HG02840 (cell line): ENCODE measurements at regions not wholly inside any gene's neighbourhood (a gene's known extent, or its start where the extent isn't known, plus 50 kb on each side); places are given as distances from the start of the nearest gene placed in this dataset.

Experiments
- ATAC-seq: cut with Tn5 transposase; IDR thresholded peaks from one replicate; pipeline ENCODE4 v1.9.1; 2021; ENCODE audit warnings: mild to moderate bottlenecking, moderate library complexity, moderate number of reproducible peaks; ENCODE audit not compliant: unreplicated experiment, low FRiP score

GRCh38 chr4:123304151-123304964 is 92.2 kb upstream of the SPRY1 start:
- no peak for ATAC-seq

GRCh38 chr4:123305736-123306135 is 90.9 kb upstream of the SPRY1 start:
- no peak for ATAC-seq

GRCh38 chr4:123306769-123307168 is 89.8 kb upstream of the SPRY1 start:
- ATAC-seq: no peak

DNA sequence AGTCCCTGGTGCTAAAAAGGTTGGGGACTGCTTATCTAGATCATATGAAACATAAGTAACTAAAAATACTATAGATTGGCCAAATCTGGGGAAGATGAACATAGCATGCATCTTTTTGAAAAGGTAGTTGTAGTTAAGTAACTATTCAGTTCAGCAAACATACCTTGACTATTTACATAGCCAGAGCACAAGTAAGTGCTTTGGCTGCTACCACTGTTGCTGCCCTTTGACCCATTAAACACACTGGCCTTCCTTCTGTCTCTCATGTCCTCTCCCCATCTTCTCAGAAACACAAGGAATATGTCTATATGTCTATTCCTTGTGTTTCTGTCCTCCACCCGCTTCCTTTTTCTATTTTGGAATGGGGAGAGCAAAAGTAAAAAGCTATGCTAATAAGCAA is 87.9 kb upstream of the SPRY1 start:
- no peak for ATAC-seq

- ATAC-seq: no peak
These were observed 84.5 kb upstream of the SPRY1 start for GRCh38 chr4:123312116-123312515.

DNA sequence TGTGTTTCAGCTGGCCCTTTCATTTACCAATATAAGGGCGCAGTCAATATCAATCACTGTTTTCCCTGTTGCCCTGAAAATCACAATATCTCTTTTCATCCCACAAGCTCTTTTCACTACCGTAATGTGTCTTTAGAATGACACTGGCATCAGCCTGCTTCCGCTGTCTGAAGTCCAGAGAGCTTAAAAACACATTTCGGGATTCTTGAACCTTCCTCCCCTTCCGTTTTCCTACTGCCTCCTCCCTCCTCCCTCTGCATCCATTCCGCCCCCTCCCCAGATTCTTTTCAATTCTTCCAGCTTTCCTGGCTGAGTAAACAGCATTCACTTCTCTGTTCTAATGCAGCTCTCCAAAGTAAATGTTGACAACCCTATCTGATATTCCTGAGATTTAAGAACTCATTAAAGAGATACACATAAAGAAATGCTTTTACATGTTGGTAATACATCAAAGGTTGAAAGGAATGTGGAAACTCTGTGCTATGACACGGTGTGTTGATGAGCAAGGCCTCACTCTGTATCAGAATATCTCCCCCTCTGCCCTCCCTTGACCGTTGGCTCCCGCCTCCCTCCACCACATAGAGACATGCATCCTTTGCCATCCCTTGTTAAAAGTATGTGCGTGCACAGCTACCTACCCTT is 83.5 kb upstream of the SPRY1 start:
- ATAC-seq: no peak

GRCh38 chr4:123315617-123316016 is 81.0 kb upstream of the SPRY1 start:
- ATAC-seq: no peak

DNA sequence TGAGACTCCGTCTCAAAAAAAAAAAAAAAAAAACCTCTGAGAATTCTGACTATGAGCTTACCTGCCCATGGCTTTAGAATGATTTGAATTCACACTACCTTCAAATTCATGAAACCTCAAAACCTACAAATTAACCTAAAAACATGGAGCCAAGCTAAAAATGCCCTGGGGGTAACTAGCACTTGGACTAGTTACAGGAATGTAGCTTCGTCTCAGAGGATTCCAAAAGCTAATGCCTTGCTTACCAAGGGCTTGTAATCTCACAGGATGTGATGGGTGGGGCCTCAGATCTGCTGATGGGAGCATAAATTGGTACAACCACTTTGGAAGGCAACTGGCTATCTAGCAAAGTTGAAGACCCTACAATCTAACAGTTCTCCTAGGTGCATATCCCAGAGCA is 79.4 kb upstream of the SPRY1 start:
- ATAC-seq: no peak

- ATAC-seq: no peak
These were observed 77.0 kb upstream of the SPRY1 start for GRCh38 chr4:123319639-123320038.

- ATAC-seq: no peak
These were observed 72.6 kb upstream of the SPRY1 start for GRCh38 chr4:123323998-123324397.

DNA sequence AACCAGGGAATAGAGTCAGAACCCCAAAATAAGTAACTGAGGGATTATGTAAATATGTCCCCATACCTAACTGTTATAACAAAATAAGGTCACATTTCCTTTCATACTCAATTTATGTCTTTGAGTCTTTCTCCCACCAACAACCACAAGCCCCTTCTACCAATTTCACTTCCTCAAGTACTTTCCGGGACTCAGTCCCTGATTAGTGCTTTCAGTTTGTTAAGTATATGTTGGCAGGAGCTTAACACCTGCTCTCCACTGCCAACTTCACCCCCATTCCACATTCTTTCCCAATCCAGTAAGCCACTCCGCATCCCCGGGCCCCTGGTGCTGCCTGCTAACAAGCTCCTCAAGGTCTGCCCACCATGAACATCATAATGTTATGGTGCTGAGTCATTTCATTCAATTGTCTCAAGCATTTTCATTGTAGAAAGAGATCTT is 71.3 kb upstream of the SPRY1 start:
- ATAC-seq: peak; percentile 98

DNA sequence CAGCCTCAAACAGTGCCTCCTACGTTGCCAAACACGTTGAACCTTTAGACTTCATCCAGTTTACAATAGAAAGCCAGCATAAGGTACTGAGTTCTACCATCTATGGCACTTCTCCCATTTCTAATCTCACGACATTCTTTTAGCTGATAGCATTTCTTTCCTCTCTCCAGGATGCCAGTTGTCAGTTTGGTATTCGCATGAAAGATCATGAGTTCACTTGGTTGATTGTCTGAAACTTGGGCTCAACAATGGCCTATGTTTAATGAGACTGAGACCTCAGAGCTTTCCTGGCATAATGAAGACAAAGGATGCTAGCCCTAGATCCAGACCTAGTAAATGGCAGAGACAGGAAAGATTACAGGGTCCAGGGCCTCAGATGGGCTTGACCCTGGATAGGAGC is 69.2 kb upstream of the SPRY1 start:
- no peak for ATAC-seq

DNA sequence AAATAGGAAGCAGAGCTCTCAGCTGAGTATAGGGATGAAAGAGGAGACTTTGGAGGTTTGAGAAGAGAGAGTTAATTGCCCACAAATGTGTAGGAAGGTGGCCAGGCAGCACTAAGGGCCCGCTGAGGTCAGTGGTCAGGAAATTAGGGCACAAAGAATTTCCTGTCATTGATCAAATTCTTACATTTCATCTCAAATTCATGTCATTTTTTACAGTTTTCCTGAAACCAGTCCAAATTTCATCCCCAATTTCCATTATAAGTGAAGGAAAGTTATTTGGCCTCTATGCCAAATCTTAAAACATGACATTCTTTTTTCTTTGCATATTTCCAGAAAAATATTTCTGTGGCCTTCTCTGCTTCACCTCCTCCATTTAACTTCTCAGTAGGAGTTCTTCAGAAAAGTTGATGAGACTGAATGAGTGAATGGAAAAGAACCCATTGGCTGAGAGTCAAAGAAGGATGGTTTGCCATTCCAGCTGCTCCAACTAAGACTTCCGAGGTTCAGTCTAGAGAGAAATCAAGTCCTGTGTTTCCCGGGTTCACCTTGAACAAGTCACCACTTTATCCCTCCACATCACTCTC is 68.7 kb upstream of the SPRY1 start:
- ATAC-seq: no peak

- ATAC-seq: no peak
These were observed 57.9 kb upstream of the SPRY1 start for GRCh38 chr4:123338715-123339114.

DNA sequence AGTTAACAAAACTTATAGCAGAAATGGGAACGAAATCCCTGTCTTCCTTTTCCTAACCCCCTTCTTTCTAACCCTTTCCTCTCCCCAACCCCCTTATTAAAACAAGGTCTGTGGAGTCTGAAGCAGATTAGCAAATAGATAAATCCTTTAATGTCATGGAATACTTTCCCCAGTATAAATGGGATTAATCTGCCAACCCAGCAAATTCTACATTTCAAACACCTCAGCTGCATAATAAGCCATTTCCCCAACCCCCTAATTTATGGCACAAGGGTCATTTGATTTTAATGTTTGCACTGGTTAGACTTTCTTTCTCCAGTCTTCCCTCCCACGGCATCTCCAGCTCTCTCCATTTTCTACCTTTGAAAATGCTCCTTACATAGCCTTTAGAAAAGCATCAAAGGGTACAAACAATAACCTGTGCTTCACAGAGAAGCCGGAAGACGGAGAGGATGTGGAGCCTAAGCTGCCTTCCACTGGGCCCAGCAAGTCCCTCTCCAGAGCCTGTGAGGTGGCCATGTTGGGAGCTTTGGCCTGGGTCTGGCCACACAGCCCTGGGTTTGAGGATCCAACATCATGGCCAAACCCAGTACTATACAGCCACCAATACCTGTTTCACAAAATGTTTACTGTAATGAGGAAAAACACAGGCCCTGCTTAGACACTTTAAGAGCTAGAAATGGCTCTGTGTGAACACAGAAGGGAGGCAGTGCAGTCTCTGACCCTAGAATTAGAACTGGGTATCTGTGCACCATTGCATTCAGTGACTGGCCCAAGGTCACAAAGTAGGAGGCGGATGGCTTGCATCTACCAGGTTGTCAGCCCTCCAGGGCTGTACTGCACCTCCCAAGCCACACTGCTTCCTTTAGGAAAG is 56.9 kb upstream of the SPRY1 start:
- no peak for ATAC-seq

DNA sequence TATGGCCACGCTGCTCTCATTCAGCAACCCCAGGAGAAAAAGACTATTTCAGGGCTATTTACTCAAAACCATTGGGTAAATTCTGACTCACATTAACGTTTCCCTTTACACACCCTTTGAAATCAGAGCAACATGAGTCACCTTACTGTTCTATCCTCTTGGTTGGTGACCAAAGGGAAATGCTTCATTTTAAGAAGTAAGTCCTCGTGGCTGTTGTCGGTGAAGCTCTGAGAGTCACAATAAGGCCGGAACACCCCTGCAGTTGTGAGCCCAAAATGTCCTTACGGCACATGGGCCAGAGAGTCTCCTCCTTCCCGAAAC is 56.3 kb upstream of the SPRY1 start:
- ATAC-seq: no peak

GRCh38 chr4:123342498-123342897 is 54.1 kb upstream of the SPRY1 start:
- no peak for ATAC-seq

GRCh38 chr4:123343400-123344041 is 53.1 kb upstream of the SPRY1 start:
- ATAC-seq: no peak

GRCh38 chr4:123345137-123345934 is 51.3 kb upstream of the SPRY1 start:
- ATAC-seq: no peak

DNA sequence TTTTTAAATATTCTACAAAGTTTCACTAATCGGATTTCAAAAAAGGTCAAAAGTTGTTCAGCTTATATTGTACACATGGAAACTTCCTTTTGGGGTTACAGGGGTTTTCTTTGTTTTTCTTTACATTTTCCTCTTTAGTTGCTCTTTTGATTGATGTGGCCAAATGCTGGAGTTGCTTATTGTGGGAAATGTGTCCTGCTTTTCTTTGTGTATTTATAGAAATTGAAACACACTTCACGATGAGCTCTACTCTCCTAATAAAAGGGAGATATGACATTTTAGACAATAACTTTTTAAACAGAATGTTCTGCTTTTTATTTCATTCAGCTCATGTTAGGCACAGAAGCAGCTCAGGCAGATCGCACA is 50.7 kb upstream of the SPRY1 start:
- ATAC-seq: no peak
